H9 (cell line): ENCODE measurements at regions not wholly inside any gene's neighbourhood (a gene's known extent, or its start where the extent isn't known, plus 50 kb on each side); places are given as distances from the start of the nearest gene placed in this dataset.

Experiments
- DNase-seq: peaks from one replicate; pipeline ENCODE4 v3.0.0-alpha.2; 2017
- H2AFZ ChIP-seq: one replicate; pipeline ENCODE4 v1.6.1; 2013; ENCODE audit warnings: mild to moderate bottlenecking, low read length, control low read depth, moderate library complexity
- H2AK5ac ChIP-seq: 2 replicates; pipeline ENCODE4 v1.6.1; 2013; ENCODE audit warnings: low read length, control low read depth, mixed read lengths; ENCODE audit not compliant: insufficient read length
- H2BK120ac ChIP-seq: one replicate; pipeline ENCODE4 v1.6.1; 2013; ENCODE audit warnings: low read depth, mild to moderate bottlenecking, low read length, control low read depth, inconsistent platforms; ENCODE audit not compliant: poor library complexity, severe bottlenecking
- H2BK12ac ChIP-seq: 2 replicates; pipeline ENCODE4 v1.6.1; 2013; ENCODE audit warnings: low read length, control low read depth, mixed read lengths, low read depth; ENCODE audit not compliant: insufficient read length
- H2BK15ac ChIP-seq: 2 replicates; pipeline ENCODE4 v1.6.1; 2013; ENCODE audit warnings: low read depth, low read length, control low read depth
- H2BK20ac ChIP-seq: one replicate; pipeline ENCODE4 v1.6.1; 2013; ENCODE audit warnings: low read depth, mild to moderate bottlenecking, low read length, control low read depth, inconsistent platforms; ENCODE audit not compliant: poor library complexity, severe bottlenecking
- H2BK5ac ChIP-seq: 2 replicates; pipeline ENCODE4 v1.6.1; 2013; ENCODE audit warnings: low read length, control low read depth, mixed read lengths; ENCODE audit not compliant: insufficient read length
- H3K14ac ChIP-seq: 2 replicates; pipeline ENCODE4 v1.6.1; 2013; ENCODE audit warnings: low read length, control low read depth; ENCODE audit not compliant: insufficient read depth
- H3K18ac ChIP-seq: 2 replicates; pipeline ENCODE4 v1.6.1; 2013; ENCODE audit warnings: low read depth, mild to moderate bottlenecking, mixed read lengths, low read length, control low read depth; ENCODE audit not compliant: insufficient read length
- H3K23ac ChIP-seq: 2 replicates; pipeline ENCODE4 v1.6.1; 2013; ENCODE audit warnings: low read length, control low read depth, mixed read lengths, low read depth; ENCODE audit not compliant: insufficient read length
- H3K23me2 ChIP-seq: 2 replicates; pipeline ENCODE4 v1.6.1; 2013; ENCODE audit warnings: low read depth, mild to moderate bottlenecking, mixed read lengths, low read length, control low read depth; ENCODE audit not compliant: insufficient read length, poor library complexity, severe bottlenecking
- H3K27ac ChIP-seq: 2 replicates; pipeline ENCODE4 v1.5.1; 2013; ENCODE audit warnings: low read length, control low read depth, mixed read lengths, low read depth; ENCODE audit not compliant: insufficient read length
- H3K27me3 ChIP-seq: 2 replicates; pipeline ENCODE4 v1.6.1; 2013; ENCODE audit warnings: low read length, control low read depth, inconsistent platforms; ENCODE audit not compliant: insufficient read depth
- H3K4ac ChIP-seq: 2 replicates; pipeline ENCODE4 v1.6.1; 2013; ENCODE audit warnings: low read depth, mild to moderate bottlenecking, control low read depth, inconsistent platforms, low read length, moderate library complexity
- H3K4me1 ChIP-seq: 2 replicates; pipeline ENCODE4 v1.6.1; 2013; ENCODE audit warnings: low read length, control low read depth, inconsistent platforms; ENCODE audit not compliant: insufficient read depth
- H3K4me2 ChIP-seq: 2 replicates; pipeline ENCODE4 v1.6.1; 2013; ENCODE audit warnings: low read length, control low read depth, mixed read lengths; ENCODE audit not compliant: insufficient read length, insufficient read depth
- H3K56ac ChIP-seq: 2 replicates; pipeline ENCODE4 v1.6.1; 2013; ENCODE audit warnings: low read depth, mild to moderate bottlenecking, mixed read lengths, low read length, control low read depth; ENCODE audit not compliant: insufficient read length
- H3K79me1 ChIP-seq: 2 replicates; pipeline ENCODE4 v1.6.1; 2013; ENCODE audit warnings: low read depth, mild to moderate bottlenecking, moderate library complexity, low read length, control low read depth, inconsistent platforms; ENCODE audit not compliant: insufficient read depth, poor library complexity, severe bottlenecking
- H3K79me2 ChIP-seq: 2 replicates; pipeline ENCODE4 v1.6.1; 2013; ENCODE audit warnings: low read length, control low read depth, inconsistent platforms; ENCODE audit not compliant: insufficient read depth
- H3K9ac ChIP-seq: 2 replicates; pipeline ENCODE4 v1.6.1; 2013; ENCODE audit warnings: low read length, control low read depth, mixed read lengths; ENCODE audit not compliant: insufficient read length; ENCODE audit errors: extremely low read depth
- H3K9me3 ChIP-seq: one replicate; pipeline ENCODE4 v1.6.1; 2013; ENCODE audit warnings: low read depth, low read length, inconsistent platforms; ENCODE audit not compliant: control insufficient read depth
- H3T11ph ChIP-seq: one replicate; pipeline ENCODE4 v1.6.1; 2013; ENCODE audit warnings: mild to moderate bottlenecking, low read length, control low read depth, inconsistent platforms
- H4K20me1 ChIP-seq: one replicate; pipeline ENCODE4 v1.6.1; 2013; ENCODE audit not compliant: control insufficient read depth, insufficient read length, insufficient read depth
- H4K5ac ChIP-seq: 2 replicates; pipeline ENCODE4 v1.6.1; 2013; ENCODE audit warnings: low read depth, mild to moderate bottlenecking, mixed read lengths, low read length, control low read depth; ENCODE audit not compliant: insufficient read length
- H4K8ac ChIP-seq: replicated peaks from 2 replicates; pipeline ENCODE4 v1.6.1; 2013; ENCODE audit warnings: low read length, control low read depth, mixed read lengths, low read depth; ENCODE audit not compliant: insufficient read length
- H4K91ac ChIP-seq: 2 replicates; pipeline ENCODE4 v1.6.1; 2013; ENCODE audit warnings: low read depth, mild to moderate bottlenecking, moderate library complexity, mixed read lengths, low read length, control low read depth; ENCODE audit not compliant: insufficient read length
- H3K27ac Mint-ChIP-seq, 3 experiments: 2 replicates in 2 of 3; 3 replicates in 1 of 3; pipeline ENCODE4 v1.8.0; 2020 to 2021; ENCODE audit warnings: mixed read lengths in 3 of 3, mild to moderate bottlenecking in 1 of 3, moderate library complexity in 1 of 3
- H3K27me3 Mint-ChIP-seq: 2 replicates; pipeline ENCODE4 v1.8.0; 2021; ENCODE audit warnings: low read depth, mild to moderate bottlenecking, moderate library complexity, mixed read lengths
- H3K36me3 Mint-ChIP-seq, 3 experiments: 2 replicates in 2 of 3; 3 replicates in 1 of 3; pipeline ENCODE4 v1.8.0; 2020 to 2021; ENCODE audit warnings: low read depth in 3 of 3, mixed read lengths in 3 of 3; ENCODE audit not compliant: insufficient read depth in 1 of 3
- H3K4me1 Mint-ChIP-seq, 2 experiments: 2 replicates each; pipeline ENCODE4 v1.8.0; 2020; ENCODE audit warnings: mixed read lengths in 2 of 2
- H3K4me3 Mint-ChIP-seq, 2 experiments: 2 replicates in 1 of 2; 3 replicates in 1 of 2; pipeline ENCODE4 v1.8.0; 2020 to 2021; ENCODE audit warnings: mild to moderate bottlenecking in 2 of 2, mixed read lengths in 2 of 2, moderate library complexity in 1 of 2
- H3K9me3 Mint-ChIP-seq, 2 experiments: 2 replicates in 1 of 2; 3 replicates in 1 of 2; pipeline ENCODE4 v1.8.0; 2020; ENCODE audit warnings: mild to moderate bottlenecking in 2 of 2, mixed read lengths in 2 of 2, moderate library complexity in 1 of 2
- WGBS: extraction: QIAGEN DNeasy Blood & Tissue Kit; methylation state at CpG from one replicate; pipeline ENCODE4 v1.1.7; 2013; ENCODE audit warnings: missing lambda C conversion rate, low lambda C conversion rate, mixed read lengths; ENCODE audit not compliant: insufficient read length; ENCODE audit errors: extremely low coverage; 5-methylcytosine and 5-hydroxymethylcytosine counted together
- TF ChIP-seq, protein P1 (sequence below): fragments of 200-600 bp; sonication (generic); conservative IDR thresholded peaks from 3 replicates; pipeline ENCODE4 v1.8.0; 2021; ENCODE audit warnings: antibody characterized with exemption, mild to moderate bottlenecking

DNA sequence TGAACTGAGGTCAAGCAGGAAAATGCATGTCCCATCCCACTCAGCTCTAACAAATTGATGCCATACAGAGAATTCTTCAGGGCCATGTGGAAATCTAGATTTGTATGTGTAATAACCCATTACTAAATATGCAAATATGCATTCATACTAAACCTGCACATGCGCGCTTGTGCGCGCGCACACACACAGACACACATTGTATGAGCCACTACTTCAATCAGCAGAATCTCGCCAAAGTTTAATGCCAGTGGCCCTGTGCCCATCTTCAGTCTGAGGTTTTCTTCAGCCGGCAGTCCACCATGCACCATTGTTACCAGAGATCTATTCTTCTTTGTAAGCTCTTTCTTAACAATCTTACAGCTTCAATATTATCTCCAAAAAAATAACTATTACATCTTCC, 276.4 kb downstream of the PDGFC start:
- no peaks in the 10 kb centered on the region for H3K79me2 ChIP-seq
- H4K20me1 ChIP-seq, result no peaks in the 10 kb centered on the region
- no peaks in the 10 kb centered on the region for H3K36me3 Mint-ChIP-seq
- no peak overlapping the region for H4K91ac ChIP-seq
- no peak overlapping the region for H3T11ph ChIP-seq
- H3K4me1 ChIP-seq, result no peaks in the 10 kb centered on the region
- WGBS, result no CpG with 5 or more reads among the region's 7 CpGs
- H2BK120ac ChIP-seq, result no peak overlapping the region
- no peak overlapping the region for H4K5ac ChIP-seq
- H3K9me3 Mint-ChIP-seq, result no peaks in the 10 kb centered on the region
- H3K4ac ChIP-seq, result no peak overlapping the region
- TF ChIP-seq, protein P1, sequence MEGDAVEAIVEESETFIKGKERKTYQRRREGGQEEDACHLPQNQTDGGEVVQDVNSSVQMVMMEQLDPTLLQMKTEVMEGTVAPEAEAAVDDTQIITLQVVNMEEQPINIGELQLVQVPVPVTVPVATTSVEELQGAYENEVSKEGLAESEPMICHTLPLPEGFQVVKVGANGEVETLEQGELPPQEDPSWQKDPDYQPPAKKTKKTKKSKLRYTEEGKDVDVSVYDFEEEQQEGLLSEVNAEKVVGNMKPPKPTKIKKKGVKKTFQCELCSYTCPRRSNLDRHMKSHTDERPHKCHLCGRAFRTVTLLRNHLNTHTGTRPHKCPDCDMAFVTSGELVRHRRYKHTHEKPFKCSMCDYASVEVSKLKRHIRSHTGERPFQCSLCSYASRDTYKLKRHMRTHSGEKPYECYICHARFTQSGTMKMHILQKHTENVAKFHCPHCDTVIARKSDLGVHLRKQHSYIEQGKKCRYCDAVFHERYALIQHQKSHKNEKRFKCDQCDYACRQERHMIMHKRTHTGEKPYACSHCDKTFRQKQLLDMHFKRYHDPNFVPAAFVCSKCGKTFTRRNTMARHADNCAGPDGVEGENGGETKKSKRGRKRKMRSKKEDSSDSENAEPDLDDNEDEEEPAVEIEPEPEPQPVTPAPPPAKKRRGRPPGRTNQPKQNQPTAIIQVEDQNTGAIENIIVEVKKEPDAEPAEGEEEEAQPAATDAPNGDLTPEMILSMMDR, result no peak
- no peak overlapping the region for H3K27ac ChIP-seq
- H2BK20ac ChIP-seq, result no peak overlapping the region
- no peak overlapping the region for H2AK5ac ChIP-seq
- H3K4me3 Mint-ChIP-seq, result no peak overlapping the region
- H2BK15ac ChIP-seq, result no peak overlapping the region
- H3K9me3 ChIP-seq, result no peaks in the 10 kb centered on the region
- no peak overlapping the region for H3K4me2 ChIP-seq
- H2BK5ac ChIP-seq, result no peak overlapping the region
- no peak overlapping the region for H3K9ac ChIP-seq
- H3K4me1 Mint-ChIP-seq, result no peaks in the 10 kb centered on the region
- no peak overlapping the region for H4K8ac ChIP-seq
- H2BK12ac ChIP-seq, result no peak overlapping the region
- no peaks in the 10 kb centered on the region for H3K27me3 ChIP-seq
- H3K27me3 Mint-ChIP-seq, result no peaks in the 10 kb centered on the region
- no peak overlapping the region for H2AFZ ChIP-seq
- H3K18ac ChIP-seq, result no peak overlapping the region
- H3K27ac Mint-ChIP-seq, result no peak overlapping the region
- no peak overlapping the region for H3K56ac ChIP-seq
- H3K14ac ChIP-seq, result no peak overlapping the region
- no peaks in the 10 kb centered on the region for H3K79me1 ChIP-seq
- H3K23me2 ChIP-seq, result no peaks in the 10 kb centered on the region
- H3K23ac ChIP-seq, result no peak overlapping the region
- no peak for DNase-seq
